H9 (cell line): ENCODE measurements at regions not wholly inside any gene's neighbourhood (a gene's known extent, or its start where the extent isn't known, plus 50 kb on each side); places are given as distances from the start of the nearest gene placed in this dataset.
A peak's percentile ranks its signal among the peaks of the same experiment; 100 is the strongest.

Experiments
- DNase-seq: peaks from one replicate; pipeline ENCODE4 v3.0.0-alpha.2; 2017
- H2AFZ ChIP-seq: one replicate; pipeline ENCODE4 v1.6.1; 2013; ENCODE audit warnings: mild to moderate bottlenecking, low read length, control low read depth, moderate library complexity
- H2AK5ac ChIP-seq: 2 replicates; pipeline ENCODE4 v1.6.1; 2013; ENCODE audit warnings: low read length, control low read depth, mixed read lengths; ENCODE audit not compliant: insufficient read length
- H2BK120ac ChIP-seq: one replicate; pipeline ENCODE4 v1.6.1; 2013; ENCODE audit warnings: low read depth, mild to moderate bottlenecking, low read length, control low read depth, inconsistent platforms; ENCODE audit not compliant: poor library complexity, severe bottlenecking
- H2BK12ac ChIP-seq: 2 replicates; pipeline ENCODE4 v1.6.1; 2013; ENCODE audit warnings: low read length, control low read depth, mixed read lengths, low read depth; ENCODE audit not compliant: insufficient read length
- H2BK15ac ChIP-seq: 2 replicates; pipeline ENCODE4 v1.6.1; 2013; ENCODE audit warnings: low read depth, low read length, control low read depth
- H2BK20ac ChIP-seq: one replicate; pipeline ENCODE4 v1.6.1; 2013; ENCODE audit warnings: low read depth, mild to moderate bottlenecking, low read length, control low read depth, inconsistent platforms; ENCODE audit not compliant: poor library complexity, severe bottlenecking
- H2BK5ac ChIP-seq: 2 replicates; pipeline ENCODE4 v1.6.1; 2013; ENCODE audit warnings: low read length, control low read depth, mixed read lengths; ENCODE audit not compliant: insufficient read length
- H3K14ac ChIP-seq: 2 replicates; pipeline ENCODE4 v1.6.1; 2013; ENCODE audit warnings: low read length, control low read depth; ENCODE audit not compliant: insufficient read depth
- H3K18ac ChIP-seq: 2 replicates; pipeline ENCODE4 v1.6.1; 2013; ENCODE audit warnings: low read depth, mild to moderate bottlenecking, mixed read lengths, low read length, control low read depth; ENCODE audit not compliant: insufficient read length
- H3K23ac ChIP-seq: 2 replicates; pipeline ENCODE4 v1.6.1; 2013; ENCODE audit warnings: low read length, control low read depth, mixed read lengths, low read depth; ENCODE audit not compliant: insufficient read length
- H3K23me2 ChIP-seq: 2 replicates; pipeline ENCODE4 v1.6.1; 2013; ENCODE audit warnings: low read depth, mild to moderate bottlenecking, mixed read lengths, low read length, control low read depth; ENCODE audit not compliant: insufficient read length, poor library complexity, severe bottlenecking
- H3K27ac ChIP-seq: 2 replicates; pipeline ENCODE4 v1.5.1; 2013; ENCODE audit warnings: low read length, control low read depth, mixed read lengths, low read depth; ENCODE audit not compliant: insufficient read length
- H3K27me3 ChIP-seq: 2 replicates; pipeline ENCODE4 v1.6.1; 2013; ENCODE audit warnings: low read length, control low read depth, inconsistent platforms; ENCODE audit not compliant: insufficient read depth
- H3K4ac ChIP-seq: 2 replicates; pipeline ENCODE4 v1.6.1; 2013; ENCODE audit warnings: low read depth, mild to moderate bottlenecking, control low read depth, inconsistent platforms, low read length, moderate library complexity
- H3K4me1 ChIP-seq: 2 replicates; pipeline ENCODE4 v1.6.1; 2013; ENCODE audit warnings: low read length, control low read depth, inconsistent platforms; ENCODE audit not compliant: insufficient read depth
- H3K4me2 ChIP-seq: 2 replicates; pipeline ENCODE4 v1.6.1; 2013; ENCODE audit warnings: low read length, control low read depth, mixed read lengths; ENCODE audit not compliant: insufficient read length, insufficient read depth
- H3K56ac ChIP-seq: 2 replicates; pipeline ENCODE4 v1.6.1; 2013; ENCODE audit warnings: low read depth, mild to moderate bottlenecking, mixed read lengths, low read length, control low read depth; ENCODE audit not compliant: insufficient read length
- H3K79me1 ChIP-seq: 2 replicates; pipeline ENCODE4 v1.6.1; 2013; ENCODE audit warnings: low read depth, mild to moderate bottlenecking, moderate library complexity, low read length, control low read depth, inconsistent platforms; ENCODE audit not compliant: insufficient read depth, poor library complexity, severe bottlenecking
- H3K79me2 ChIP-seq: 2 replicates; pipeline ENCODE4 v1.6.1; 2013; ENCODE audit warnings: low read length, control low read depth, inconsistent platforms; ENCODE audit not compliant: insufficient read depth
- H3K9ac ChIP-seq: 2 replicates; pipeline ENCODE4 v1.6.1; 2013; ENCODE audit warnings: low read length, control low read depth, mixed read lengths; ENCODE audit not compliant: insufficient read length; ENCODE audit errors: extremely low read depth
- H3K9me3 ChIP-seq: one replicate; pipeline ENCODE4 v1.6.1; 2013; ENCODE audit warnings: low read depth, low read length, inconsistent platforms; ENCODE audit not compliant: control insufficient read depth
- H3T11ph ChIP-seq: one replicate; pipeline ENCODE4 v1.6.1; 2013; ENCODE audit warnings: mild to moderate bottlenecking, low read length, control low read depth, inconsistent platforms
- H4K20me1 ChIP-seq: one replicate; pipeline ENCODE4 v1.6.1; 2013; ENCODE audit not compliant: control insufficient read depth, insufficient read length, insufficient read depth
- H4K5ac ChIP-seq: 2 replicates; pipeline ENCODE4 v1.6.1; 2013; ENCODE audit warnings: low read depth, mild to moderate bottlenecking, mixed read lengths, low read length, control low read depth; ENCODE audit not compliant: insufficient read length
- H4K8ac ChIP-seq: replicated peaks from 2 replicates; pipeline ENCODE4 v1.6.1; 2013; ENCODE audit warnings: low read length, control low read depth, mixed read lengths, low read depth; ENCODE audit not compliant: insufficient read length
- H4K91ac ChIP-seq: 2 replicates; pipeline ENCODE4 v1.6.1; 2013; ENCODE audit warnings: low read depth, mild to moderate bottlenecking, moderate library complexity, mixed read lengths, low read length, control low read depth; ENCODE audit not compliant: insufficient read length
- H3K27ac Mint-ChIP-seq, 3 experiments: 2 replicates in 2 of 3; 3 replicates in 1 of 3; pipeline ENCODE4 v1.8.0; 2020 to 2021; ENCODE audit warnings: mixed read lengths in 3 of 3, mild to moderate bottlenecking in 1 of 3, moderate library complexity in 1 of 3
- H3K27me3 Mint-ChIP-seq: 2 replicates; pipeline ENCODE4 v1.8.0; 2021; ENCODE audit warnings: low read depth, mild to moderate bottlenecking, moderate library complexity, mixed read lengths
- H3K36me3 Mint-ChIP-seq, 3 experiments: 2 replicates in 2 of 3; 3 replicates in 1 of 3; pipeline ENCODE4 v1.8.0; 2020 to 2021; ENCODE audit warnings: low read depth in 3 of 3, mixed read lengths in 3 of 3; ENCODE audit not compliant: insufficient read depth in 1 of 3
- H3K4me1 Mint-ChIP-seq, 2 experiments: 2 replicates each; pipeline ENCODE4 v1.8.0; 2020; ENCODE audit warnings: mixed read lengths in 2 of 2
- H3K4me3 Mint-ChIP-seq, 2 experiments: 2 replicates in 1 of 2; 3 replicates in 1 of 2; pipeline ENCODE4 v1.8.0; 2020 to 2021; ENCODE audit warnings: mild to moderate bottlenecking in 2 of 2, mixed read lengths in 2 of 2, moderate library complexity in 1 of 2
- H3K9me3 Mint-ChIP-seq, 2 experiments: 2 replicates in 1 of 2; 3 replicates in 1 of 2; pipeline ENCODE4 v1.8.0; 2020; ENCODE audit warnings: mild to moderate bottlenecking in 2 of 2, mixed read lengths in 2 of 2, moderate library complexity in 1 of 2
- CTCF ChIP-seq: fragments of 200-600 bp; sonication (generic); conservative IDR thresholded peaks from 3 replicates; pipeline ENCODE4 v1.8.0; 2021; ENCODE audit warnings: antibody characterized with exemption, mild to moderate bottlenecking
- WGBS: extraction: QIAGEN DNeasy Blood & Tissue Kit; methylation state at CpG from one replicate; pipeline ENCODE4 v1.1.7; 2013; ENCODE audit warnings: missing lambda C conversion rate, low lambda C conversion rate, mixed read lengths; ENCODE audit not compliant: insufficient read length; ENCODE audit errors: extremely low coverage; 5-methylcytosine and 5-hydroxymethylcytosine counted together

DNA sequence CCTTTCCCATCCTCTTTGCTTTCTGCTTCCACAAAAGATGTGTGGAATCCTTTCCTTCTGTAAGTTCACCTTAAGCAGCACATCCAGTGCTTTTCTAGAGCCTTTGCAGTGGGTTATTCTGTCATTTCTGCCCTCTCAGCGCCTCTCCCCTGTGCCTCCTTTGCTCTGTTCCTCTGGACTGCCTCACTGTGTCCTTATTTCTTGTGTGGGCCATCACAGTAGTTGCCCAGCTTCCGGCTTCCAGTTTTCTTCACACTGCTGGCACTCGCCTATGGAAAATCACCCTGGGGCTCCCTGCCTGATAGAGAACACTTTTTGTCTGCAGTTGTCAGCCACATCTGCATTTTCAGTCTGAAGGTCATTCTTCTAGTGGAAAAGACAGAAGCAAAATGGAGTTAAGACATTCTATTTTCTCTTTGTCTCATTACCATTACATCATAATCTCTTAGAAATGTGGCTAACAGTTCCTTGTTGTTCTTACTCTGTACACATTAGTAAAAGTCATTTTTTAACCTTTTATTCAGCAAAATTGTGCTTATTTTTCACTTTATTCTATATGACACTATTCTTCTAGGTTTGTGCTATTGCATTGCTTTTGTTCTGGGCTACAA is 64.1 kb upstream of the ZNF608 start:
- Histone ChIP-seq H3K9me3 (no peaks in the 10 kb centered on the region), H3K27ac (no peak overlapping the region), H2BK15ac (no peak overlapping the region), H4K5ac (no peak overlapping the region), H2BK120ac (no peak overlapping the region), H3K4me2 (no peak overlapping the region), H3K79me2 (no peaks in the 10 kb centered on the region), H3K23ac (no peak overlapping the region), H3K27me3 (no peaks in the 10 kb centered on the region), H2BK12ac (no peak overlapping the region), H3K56ac (no peak overlapping the region), H3K4ac (no peak overlapping the region), H3T11ph (no peak overlapping the region), H2AFZ (no peak overlapping the region), H2BK5ac (no peak overlapping the region), H3K14ac (no peak overlapping the region), H3K18ac (no peak overlapping the region), H4K91ac (no peak overlapping the region), H4K20me1 (no peaks in the 10 kb centered on the region), H2BK20ac (no peak overlapping the region), H3K4me1 (peaks cover 3% of the 10 kb centered on the region; the same call in 1 of the 2 replicates), H3K23me2 (no peaks in the 10 kb centered on the region), H4K8ac (no peak overlapping the region), H2AK5ac (no peak overlapping the region), H3K79me1 (no peaks in the 10 kb centered on the region), H3K9ac (no peak overlapping the region)
- Mint-ChIP-seq H3K4me3 (no peak overlapping the region), H3K27me3 (no peaks in the 10 kb centered on the region), H3K36me3 (no peaks in the 10 kb centered on the region), H3K9me3 (no peaks in the 10 kb centered on the region), H3K4me1 (peaks cover 14 to 19% of the 10 kb centered on the region in 2 experiments), H3K27ac (peak overlapping the region; percentile 5 to 56 (median 33); a peak in 4 of 7 replicates)
- no peak for TF ChIP-seq CTCF
- WGBS, result no CpG with 5 or more reads among the region's 3 CpGs
- no peak for DNase-seq
